C1 segment of cervical spinal cord (tissue), 14 donors: ENCODE measurements at regions not wholly inside any gene's neighbourhood (a gene's known extent, or its start where the extent isn't known, plus 50 kb on each side); places are given as distances from the start of the nearest gene placed in this dataset.
"Not testable (repeated sequence)": the region's sequence is repeated elsewhere in the genome, so short reads cannot be mapped to it uniquely, and the experiment has no call there.

Experiments used
- DNase-seq, 14 donors: peaks; one replicate each; lab custom pipeline; 2025; lab: John Stamatoyannopoulos, UW

DNA sequence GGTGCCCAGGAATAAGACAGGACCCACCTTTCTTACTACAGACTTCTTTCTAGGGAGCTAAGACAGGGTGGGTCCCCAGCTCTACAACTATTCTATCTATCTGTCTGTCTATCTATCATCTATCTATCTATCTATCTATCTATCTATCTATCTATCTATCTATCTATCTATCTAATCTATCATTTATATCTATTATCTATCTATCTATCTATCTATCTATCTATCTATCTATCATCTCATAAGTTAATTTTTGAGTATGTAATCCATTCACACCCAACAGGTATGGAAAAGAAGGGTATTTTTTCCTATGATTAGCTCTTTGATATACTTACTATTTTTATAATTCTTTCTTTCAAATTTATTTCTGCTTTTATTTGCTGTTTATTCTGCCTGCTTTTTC is 55.9 kb downstream of the BAMBI start:
- no peak for DNase-seq

DNA sequence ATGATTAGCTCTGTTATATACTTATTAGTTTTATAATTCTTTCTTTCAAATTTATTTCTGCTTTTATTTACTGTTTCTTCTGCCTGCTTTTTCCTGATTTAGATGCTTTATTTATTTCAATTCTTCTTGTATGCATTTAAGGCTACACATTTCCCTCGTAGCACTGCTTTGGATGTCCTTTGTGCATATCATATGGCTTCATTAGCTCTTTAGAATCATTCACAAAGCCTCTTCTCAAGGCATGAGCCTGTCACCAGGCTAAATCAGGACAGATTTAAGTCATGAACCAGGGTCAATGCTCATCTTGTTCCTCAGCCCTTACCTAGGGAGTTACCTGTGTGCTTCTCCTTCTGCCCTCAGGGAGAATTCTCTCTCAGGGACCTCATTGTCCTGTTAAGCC is 56.3 kb downstream of the BAMBI start:
- DNase-seq = no peak

DNA sequence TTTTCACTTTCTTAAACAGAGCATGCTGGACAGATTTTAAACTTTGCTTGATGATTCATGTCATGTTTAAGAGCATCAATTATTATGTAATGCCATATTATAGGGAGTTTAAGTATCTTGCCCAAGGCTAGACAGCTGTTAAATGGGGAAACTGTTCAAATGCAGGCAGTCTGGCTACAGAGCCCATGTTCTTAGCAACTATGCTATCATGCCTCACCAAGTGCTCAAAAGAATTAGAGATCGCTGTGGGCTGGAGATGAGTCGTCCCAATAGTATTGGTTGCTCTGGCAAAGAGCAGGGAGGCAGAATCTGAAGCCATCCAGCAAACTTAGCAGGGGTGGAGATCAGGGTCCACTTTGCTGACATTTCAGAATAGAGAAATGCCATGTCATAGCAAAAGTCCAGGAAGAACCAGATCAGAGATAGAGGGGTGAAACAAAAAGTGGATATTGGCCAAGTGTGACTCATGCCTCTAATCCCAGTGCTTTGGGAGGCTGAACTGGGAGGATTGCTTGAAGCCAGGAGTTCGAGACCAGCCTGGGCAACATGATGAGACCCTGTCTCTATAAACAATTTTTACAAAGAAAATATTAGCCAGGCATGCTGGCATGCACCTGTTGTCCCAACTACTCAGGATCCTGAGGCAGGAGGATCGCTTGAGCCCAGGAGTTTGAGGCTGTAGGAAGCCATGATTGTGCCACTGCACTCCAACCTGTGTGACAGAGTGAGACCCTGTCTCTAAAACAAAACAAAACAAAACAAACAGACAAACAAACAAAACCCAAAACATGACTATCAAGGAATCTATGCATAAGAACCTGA is 57.8 kb downstream of the BAMBI start:
- DNase-seq = no peak

DNA sequence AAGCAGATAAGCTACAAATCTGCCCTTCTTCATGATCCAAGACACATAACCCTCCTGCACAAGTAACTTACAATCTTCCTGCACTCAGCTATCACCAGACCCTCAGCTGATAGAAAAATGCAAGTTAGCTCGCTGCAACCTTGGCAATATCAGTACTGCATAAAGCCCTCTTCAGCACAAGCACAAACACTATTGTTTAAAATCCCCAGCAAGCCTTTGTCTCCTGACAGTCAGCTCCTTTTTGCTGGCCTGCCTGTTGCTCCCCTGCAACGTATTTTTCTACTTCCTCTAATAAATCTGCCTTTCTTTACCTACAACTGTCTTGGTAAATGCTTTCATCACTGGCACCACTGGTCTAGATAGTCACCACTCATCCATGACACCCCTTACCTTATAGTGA is 59.8 kb downstream of the BAMBI start:
- peak in 1 of 14 donors; percentile 3 for DNase-seq

DNA sequence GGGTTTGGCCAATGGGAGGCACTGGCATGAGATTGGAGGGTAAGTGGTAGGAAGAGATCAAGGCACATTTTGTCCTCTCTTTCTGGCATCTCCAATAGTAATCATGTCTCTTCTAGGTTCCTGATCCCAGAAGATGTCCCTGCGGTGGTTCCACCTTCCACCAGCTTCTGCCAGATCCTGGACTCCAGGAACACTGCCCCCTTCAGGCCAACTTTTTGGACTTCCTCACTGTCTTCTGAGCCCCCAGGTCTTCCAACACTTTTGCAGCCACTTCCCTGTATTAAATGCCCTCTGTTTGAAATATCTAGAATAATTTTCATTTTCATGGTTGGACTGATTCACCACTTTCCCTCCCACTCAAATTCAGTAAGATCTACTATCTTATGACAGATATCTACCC is 60.9 kb downstream of the BAMBI start:
- no peak for DNase-seq

DNA sequence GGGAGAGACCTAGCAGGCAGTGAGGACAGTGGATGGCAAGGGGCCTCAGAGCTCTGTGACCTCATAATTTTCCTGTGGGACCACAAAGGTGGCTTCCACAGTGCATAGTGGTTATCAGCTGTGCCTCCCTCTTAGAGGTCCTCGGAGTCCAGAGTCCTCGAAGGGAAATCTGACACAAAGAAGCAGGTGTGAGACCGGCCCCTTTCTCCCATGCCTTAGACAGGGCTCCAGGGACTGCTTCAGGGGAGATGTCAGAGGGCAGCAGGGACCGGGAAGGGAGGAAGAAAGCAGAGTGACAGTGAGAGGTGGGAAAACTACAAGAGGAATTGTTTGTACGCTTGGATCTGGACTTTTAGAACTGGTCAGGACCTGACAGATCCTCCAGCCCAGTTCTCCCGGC is 66.3 kb downstream of the BAMBI start:
- DNase-seq = no peak

DNA sequence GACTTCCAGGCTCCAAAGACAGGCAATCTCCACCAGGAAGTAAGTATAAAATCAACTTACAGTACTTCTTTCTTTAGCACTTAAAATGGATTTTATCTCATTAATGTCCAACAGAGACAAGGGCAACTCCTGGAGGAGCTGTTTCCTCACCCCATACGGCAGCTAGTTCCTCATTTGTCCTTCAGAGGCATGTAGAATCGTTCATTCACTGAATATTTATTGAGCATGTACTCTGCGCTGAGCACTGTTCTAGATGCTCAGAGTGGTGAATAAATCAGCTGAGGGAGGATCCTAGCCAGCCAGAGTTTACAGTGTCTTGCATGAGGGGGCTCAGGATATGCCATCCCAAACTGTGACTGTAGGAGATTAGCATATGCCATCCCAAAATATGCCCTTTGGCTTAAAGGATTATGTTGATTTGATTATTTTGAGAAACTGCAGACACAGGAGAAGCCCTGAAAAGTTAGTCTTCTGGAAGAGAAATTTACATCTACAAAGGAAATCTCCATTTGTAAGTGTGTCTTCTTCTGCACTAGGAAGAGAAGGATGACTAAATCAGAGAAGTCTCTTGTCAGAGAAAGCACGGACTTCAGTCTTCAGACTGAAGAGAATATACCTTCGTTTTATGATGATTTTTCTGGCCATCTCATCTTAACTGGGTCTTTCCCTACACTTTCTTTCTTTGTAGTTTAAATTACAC is 66.9 kb downstream of the BAMBI start:
- DNase-seq = no peak

DNA sequence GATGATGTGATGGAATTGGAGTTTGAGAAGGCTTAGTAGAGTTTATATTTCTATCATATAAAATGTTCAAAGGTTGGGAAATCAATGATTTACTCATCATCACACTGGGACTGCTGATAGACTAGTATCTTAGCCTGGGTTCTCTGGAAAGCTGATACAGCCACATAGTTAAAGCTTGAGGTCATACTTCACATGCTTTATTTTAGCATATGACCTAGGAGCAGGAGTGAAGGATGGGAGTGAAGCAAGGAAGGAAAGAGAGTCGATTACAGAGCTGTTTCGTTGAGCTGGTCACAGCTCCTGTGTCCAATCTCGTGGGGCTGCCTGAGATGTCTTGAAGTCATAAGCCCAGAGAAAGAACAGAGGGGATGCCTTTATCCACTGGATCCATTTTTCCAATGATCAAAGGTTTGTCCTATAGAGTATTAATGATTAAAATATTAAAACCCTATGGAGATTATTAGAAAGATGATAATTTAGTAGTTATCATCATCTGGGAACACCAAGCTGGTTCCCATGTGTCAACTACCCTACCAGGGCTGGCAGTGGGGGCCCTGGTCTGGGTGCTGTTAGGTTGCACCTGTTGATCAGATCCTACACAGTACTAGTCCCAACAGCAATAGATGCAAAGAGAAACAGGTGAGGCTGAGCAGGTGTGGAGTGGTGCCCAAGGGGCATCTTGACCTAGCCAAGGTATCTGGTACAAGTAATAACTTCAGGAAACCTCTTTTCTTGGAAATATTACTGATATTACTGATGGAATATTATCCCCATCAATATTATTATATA is 77.8 kb downstream of the BAMBI start:
- DNase-seq = no peak

DNA sequence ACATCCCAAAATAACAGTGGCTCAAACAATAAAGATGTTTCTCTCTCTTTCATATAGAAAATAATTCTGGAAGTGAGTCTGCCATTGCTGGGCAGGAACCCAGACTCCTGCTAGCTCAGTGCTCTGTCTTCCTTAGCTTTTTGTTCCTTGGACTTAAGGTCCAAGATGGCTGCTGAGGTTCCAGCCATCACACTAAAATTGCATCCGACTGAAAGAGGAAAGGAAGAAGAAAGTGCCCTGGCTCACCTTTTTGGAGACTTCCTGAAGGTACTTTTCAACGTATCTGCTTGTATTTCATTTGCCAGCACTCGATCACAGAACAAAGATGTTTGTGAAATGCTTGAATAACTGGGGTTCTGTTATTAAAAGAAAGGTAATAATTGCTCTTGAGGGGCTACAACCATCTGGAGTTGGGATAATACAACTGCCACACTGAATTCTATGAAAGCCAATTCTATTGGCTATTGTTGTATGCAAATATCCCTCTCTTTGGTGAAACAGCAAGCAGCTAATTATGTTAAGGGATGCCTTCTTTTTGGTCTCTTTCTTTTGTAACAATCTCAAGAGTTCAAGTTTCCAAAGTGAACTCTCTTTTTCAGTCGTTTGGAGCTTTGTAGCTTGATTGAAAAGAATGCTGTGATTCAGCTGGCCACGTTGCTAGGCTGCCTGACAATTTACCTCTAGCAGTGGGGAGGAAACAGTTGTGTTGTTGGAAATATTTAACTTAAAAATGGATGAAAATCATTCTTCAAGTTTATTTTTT is 83.9 kb downstream of the BAMBI start:
- no peak for DNase-seq

DNA sequence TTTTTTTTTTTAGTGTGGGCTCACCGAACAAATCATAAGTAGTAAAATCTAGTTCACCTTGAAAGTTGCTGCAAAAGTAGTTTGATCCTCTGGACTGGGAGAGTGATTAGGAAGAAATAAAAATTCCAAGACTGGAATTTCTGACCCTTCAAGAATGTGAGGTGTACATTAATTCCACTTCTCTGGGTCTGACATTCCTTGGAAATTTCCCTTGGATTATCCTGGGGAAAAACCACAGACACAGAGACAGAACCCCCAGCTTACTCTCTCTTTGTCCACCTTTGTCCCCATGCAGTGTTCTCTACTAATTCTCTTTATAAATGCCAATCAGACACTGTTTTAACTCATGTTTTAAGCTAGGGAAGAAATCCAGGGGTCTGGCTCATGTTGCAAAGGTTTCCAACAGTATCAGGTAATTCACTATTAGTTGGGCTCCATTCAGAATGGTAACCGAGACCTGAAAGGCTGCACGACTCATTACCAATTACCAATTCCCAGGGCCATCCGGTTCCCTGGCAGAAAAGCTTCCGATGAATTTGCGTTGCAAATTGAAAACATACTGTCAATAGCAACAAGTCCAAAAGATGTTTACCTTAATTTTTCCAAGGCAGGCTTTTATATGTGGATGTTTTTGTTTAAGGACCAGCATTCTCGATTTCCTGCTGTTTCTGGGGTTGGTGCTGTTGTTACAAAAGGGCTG is 86.3 kb downstream of the BAMBI start:
- DNase-seq = no peak

DNA sequence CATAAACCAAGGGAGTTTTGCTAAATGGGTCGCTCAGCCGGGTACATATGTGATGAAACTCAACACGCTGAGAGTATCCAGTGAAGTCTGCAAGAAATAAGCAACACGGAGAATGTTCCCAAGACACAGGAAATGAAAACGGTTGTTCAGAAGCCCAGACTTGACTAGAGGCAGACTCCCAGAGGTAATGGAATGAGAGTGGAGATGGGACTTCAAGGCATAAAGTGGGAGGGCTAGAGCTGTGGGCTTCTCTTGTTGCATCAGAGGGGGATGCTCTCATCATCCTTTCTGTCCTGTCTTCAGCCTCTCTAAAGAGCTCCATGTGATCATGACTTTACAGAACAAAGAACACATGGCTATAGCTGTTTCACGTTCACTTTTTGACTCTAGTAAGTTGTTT is 88.3 kb downstream of the BAMBI start:
- DNase-seq = no peak

DNA sequence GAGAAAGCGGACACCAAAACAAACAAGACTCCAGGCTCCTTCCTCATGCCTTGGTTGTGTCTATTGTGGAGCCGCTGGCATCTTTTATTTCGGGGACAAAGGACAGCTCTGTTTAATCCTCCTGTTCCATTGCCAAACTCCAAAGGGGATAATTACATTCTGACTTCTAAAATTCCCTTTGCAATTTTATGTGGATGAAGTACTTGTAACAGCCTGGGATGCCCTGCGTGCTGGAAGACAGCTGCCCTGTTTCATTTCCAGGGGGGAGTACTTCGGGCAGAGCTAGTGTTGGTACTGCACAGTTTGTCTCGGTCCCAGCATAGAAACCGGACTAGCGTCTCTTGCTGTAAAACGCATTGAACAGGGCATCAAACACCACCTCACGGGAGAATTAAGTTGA is 90.9 kb downstream of the BAMBI start:
- peak in 9 of 14 donors; percentile 13 to 60 (median 34) for DNase-seq

DNA sequence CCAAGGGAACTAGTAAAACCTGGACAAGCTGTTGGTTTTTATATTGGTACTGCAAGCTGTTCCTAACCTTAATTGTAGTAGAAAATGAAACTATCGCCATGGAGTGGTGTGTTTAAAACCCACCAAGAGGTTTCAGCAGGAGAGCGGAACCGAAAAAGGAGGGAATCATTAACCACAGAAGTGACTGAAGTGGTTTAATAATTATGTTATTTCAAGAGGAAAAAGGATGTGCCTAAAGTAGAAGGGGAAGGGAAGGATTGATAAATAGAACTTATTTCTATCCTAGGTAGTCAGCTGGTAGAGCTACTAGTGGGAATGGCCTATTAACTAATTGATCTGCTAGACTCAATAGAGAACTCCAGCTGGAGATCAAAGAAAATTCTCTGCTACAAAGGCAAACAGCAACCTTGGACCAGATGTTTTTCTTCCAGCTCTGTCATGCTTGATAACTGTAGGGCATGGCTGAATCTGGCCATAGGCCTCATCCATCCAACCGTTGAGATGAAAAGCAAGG is 91.8 kb downstream of the BAMBI start:
- no peak for DNase-seq

DNA sequence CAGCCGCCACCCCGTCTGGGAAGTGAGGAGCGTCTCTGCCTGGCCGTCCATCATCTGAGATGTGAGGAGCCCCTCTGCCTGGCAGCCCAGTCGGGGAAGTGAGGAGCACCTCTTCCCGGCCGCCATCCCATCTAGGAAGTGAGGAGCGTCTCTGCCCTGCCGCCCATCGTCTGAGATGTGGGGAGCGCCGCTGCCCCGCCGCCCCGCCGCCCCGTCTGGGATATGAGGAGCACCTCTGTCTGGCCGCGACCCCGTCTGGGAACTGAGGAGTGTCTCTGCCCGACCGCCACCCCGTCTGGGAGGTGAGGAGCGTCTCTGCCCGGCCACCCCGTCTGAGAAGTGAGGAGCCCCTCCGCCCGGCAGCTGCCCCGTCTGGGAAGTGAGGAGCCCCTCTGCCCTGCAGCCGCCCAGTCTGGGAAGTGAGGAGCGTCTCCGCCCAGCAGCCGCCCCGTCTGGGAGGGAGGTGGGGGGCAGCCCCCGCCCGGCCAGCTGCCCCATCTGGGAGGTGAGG is 94.3 kb downstream of the BAMBI start:
- not testable (repeated sequence) for DNase-seq

DNA sequence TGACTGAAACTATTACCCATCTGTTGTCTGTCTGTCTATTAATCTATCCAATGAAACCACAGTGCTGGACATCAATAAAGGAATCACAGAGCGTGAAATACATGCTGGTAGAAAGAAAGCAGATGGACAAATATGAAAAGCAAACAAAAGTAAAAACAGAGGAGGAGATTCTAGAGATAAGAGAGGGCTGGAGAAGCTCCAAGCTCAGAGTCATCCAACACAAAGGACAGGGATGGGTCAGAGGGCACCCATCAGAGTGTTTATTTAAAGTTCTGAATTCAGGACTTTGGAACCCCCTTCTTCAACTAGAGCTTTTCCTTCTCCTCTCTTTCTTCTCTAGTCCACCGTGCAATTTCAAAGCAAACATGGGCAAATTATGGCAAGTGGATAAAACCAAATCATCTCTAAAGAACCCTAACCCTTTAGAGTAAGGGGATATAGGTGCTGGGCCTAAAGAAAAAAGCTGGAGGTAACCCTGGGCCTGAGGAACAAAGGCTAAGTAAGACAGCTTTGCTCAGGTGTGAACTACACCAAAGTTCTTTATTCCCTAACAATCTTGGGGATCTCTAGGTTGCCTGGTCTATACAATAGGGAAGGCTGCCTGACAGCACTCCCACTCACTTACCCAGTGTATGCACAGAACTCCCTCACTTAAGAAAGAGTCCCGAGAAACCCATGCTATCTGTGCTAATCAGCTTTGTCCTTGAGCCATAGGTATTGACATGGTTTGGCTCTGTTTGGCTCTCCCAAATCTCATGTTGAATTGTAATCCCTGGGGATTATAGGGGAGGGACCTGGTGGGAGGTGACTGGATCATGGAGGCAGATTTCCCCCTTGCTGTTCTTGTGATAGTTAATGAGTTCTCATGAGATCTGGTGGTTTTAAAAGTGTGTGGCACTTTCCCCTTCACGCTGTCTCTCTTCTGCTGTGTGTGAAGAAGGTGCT is 97.0 kb downstream of the BAMBI start:
- no peak for DNase-seq

DNA sequence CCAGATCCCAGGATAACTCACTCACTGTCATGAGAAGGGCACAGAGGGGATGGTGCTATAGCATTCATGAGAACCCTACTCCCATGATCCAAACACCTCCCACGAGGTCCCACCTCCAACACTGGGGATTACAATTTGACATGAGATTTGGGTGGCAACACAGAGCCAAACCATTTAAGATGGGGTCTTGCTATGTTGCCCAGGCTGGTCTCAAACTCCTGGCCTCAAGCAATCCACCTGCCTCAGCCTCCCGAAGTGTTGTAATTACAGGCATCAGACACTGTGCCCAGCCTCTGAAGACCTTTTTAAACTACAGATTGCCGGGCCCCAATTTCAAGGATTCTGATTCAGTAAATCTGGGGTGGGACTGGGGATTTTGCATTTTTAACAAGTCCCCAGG is 98.5 kb downstream of the BAMBI start:
- no peak for DNase-seq

DNA sequence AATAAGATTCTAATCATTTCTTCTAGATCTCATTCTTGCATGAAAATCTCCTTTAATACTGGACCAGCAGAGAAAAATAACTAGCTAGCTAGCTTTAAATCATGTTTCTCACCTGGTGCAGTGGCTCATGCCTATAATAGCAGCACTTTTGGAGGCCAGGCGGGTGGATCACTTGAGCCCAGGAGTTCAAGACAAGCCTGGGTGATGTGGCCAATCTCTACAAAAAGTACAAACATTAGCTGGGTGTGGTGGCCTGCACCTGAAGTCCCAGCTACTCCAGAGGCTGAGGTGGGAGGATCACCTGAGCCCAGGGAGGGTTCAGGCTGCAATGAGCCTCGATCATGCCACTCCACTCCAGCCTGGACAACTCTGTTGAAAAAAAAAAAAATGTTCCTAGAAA is 99.2 kb downstream of the BAMBI start:
- no peak for DNase-seq

DNA sequence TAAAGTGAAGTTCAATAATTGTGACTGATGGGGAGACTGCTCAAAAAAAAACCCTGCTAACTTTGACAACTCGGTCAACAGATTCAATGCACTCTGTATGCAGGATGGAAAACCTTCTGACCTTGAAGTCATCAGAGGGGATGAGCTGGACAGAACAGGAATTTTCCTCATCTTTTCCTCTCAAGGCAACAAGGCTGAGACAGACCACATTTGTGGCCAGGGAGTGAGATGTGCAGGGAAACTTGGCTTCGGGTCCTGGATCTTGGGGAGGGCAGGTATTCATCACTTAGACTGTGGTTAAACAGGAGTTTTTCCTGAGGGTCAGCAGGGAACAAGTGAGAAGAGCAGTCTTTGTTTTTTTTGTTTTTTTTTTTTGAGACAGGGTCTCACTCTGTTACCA is 100.6 kb downstream of the BAMBI start:
- DNase-seq = no peak

DNA sequence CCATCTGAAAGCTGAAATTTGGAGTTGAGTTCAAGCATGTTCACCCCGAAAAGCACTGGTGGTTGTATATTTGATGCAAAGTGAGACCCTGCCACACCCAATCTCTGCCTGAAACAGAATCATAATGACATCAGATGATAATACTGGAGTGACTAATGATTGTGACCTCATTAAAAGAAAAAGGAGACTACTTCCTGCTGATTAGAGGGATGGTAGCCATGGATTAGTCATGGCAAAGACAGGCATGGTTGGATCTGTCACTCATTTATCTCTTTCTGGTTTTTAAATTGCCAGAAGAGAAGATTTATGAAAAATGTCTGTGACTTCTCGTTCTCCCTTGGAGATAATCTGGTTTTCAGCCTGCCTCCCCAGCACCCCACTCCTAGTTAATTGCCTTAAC is 101.2 kb downstream of the BAMBI start:
- DNase-seq = no peak

DNA sequence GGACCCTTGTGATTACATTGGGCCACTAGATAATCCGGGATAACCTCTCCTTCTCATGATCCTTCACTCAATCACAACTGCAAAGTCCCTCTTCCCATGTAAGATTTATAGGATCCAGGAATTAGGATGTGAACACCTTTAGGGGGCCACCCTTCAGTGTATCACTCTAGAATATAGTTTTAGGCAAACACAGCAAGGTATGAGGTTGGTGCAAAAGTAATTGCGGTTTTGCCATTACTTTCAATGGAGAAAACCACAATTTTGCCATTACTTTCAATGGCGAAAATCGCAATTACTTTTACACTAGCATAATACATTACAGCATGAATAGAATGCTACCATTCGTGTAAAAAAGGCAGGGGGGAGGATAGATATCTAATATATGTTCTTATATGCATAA is 104.0 kb downstream of the BAMBI start:
- no peak for DNase-seq
